ENCODE measurements at regions not wholly inside any gene's neighbourhood (a gene's known extent, or its start where the extent isn't known, plus 50 kb on each side); places are given as distances from the start of the nearest gene placed in this dataset.

DNA sequence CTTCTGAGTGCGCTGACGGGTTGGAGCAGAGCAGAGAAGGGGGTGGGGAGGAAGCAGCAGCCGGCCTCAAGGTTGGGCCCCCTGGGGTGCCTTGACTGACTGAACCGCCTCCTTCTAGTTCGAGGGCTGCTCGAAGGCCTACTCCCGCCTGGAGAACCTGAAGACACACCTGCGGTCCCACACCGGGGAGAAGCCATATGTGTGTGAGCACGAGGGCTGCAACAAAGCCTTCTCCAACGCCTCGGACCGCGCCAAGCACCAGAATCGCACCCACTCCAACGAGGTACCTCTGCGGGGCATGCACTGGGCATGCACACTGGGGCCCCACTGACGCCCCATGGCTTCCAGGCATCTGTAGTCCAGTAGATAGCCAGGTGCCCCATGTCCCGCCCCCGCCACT is 246.9 kb downstream of the GLI2 start:
- Histone ChIP-seq H3K36me3 (ENCODE audit: control insufficient read depth in 4 of 4, insufficient read depth in 4 of 4, low read length in 3 of 4) (peaks cover 0 to 26% (median 0%) of the 10 kb centered on the region in 4 experiments), H3K4me1 (ENCODE audit: control extremely low read depth in 1 of 4, control insufficient read depth in 4 of 4, insufficient read depth in 4 of 4, low read length in 3 of 4) (peaks cover 0 to under 1% (median 0%) of the 10 kb centered on the region in 4 experiments), H3K9me3 (ENCODE audit: control extremely low read depth in 1 of 5, control insufficient read depth in 4 of 5, insufficient read depth in 2 of 5, low read depth in 1 of 5, low read length in 4 of 5) (no peaks in the 10 kb centered on the region), H3K27ac (ENCODE audit: insufficient read depth in 1 of 2, low read depth in 1 of 2, low read length in 2 of 2, poor library complexity in 1 of 2, severe bottlenecking in 2 of 2) (no peak overlapping the region), H3K4me3 (ENCODE audit: control insufficient read depth in 1 of 7, extremely low read depth in 1 of 7, insufficient read depth in 4 of 7, low read depth in 2 of 7, low read length in 6 of 7) (no peak overlapping the region), H3K27me3 (replicated peaks in 2 of 5; ENCODE audit: control insufficient read depth in 4 of 5, insufficient read depth in 5 of 5, low read length in 4 of 5) (no peaks in the 10 kb centered on the region)
- 88% methylated on average over 20 of the region's 20 CpGs for WGBS (ENCODE audit: insufficient coverage)
- ChIA-PET POLR2A (no interaction called here), CTCF (no interaction called here)
- DNase-seq = no peak

DNA sequence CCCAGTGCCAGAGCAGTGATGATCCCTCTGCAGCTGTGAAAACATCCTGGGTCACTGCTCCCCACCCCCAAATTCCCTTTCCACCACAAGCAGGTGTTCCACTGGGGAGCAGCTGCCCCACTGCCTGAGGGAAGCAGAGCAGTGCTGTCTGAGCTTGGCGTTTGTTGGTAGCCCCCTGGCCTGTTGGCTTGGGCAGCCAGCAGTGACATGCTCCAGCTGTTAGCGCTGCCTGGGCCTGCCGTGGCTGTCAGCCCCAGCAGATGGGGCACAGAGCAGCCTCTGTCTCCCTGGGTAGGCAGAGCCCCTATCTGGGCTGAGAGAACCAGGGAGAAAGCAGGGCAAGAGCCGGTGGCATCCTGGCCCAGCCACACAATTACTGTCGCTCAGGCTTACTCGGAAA is 247.7 kb downstream of the GLI2 start:
- WGBS (ENCODE audit: insufficient coverage) = 100% methylated on average over 6 of the region's 6 CpGs
- no peak overlapping the region for H3K4me3 ChIP-seq (ENCODE audit: control insufficient read depth in 1 of 7, extremely low read depth in 1 of 7, insufficient read depth in 4 of 7, low read depth in 2 of 7, low read length in 6 of 7)

DNA sequence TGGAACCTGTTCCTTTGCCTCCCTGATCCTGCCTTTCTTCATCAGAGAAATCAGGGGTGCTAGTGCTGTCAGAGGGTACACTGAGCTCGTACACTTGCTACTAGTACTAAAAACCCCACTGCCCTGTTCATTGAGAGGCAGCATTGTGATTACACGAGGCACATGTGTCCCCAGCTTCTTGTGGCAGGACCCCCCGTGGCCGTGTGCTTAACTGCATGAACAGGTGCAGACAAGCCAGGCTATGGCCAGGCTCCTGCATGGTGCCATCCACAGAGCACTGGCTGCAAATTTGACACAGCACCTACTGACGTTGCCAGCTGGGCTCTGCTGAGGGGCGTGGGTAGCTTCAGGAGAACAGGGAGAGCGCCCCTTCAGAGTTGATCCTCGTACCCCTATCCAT is 248.4 kb downstream of the GLI2 start:
- no peak for DNase-seq
- 89% methylated on average over 6 of the region's 8 CpGs for WGBS (ENCODE audit: insufficient coverage)
- ChIA-PET CTCF (interaction anchor here (0.8 kb wide), 1 partner anchor 72 kb away, joined by 3 read pairs; no protein-coding TSS in a partner anchor), POLR2A (no interaction called here)
- H3K4me3 ChIP-seq (ENCODE audit: control insufficient read depth in 1 of 7, extremely low read depth in 1 of 7, insufficient read depth in 4 of 7, low read depth in 2 of 7, low read length in 6 of 7) = no peak overlapping the region
- no peak overlapping the region for H3K27ac ChIP-seq (ENCODE audit: insufficient read depth in 1 of 2, low read depth in 1 of 2, low read length in 2 of 2, poor library complexity in 1 of 2, severe bottlenecking in 2 of 2)
- H3K27me3 ChIP-seq (replicated peaks in 2 of 5; ENCODE audit: control insufficient read depth in 4 of 5, insufficient read depth in 5 of 5, low read length in 4 of 5) = no peaks in the 10 kb centered on the region
- no peaks in the 10 kb centered on the region for H3K4me1 ChIP-seq (ENCODE audit: control extremely low read depth in 1 of 4, control insufficient read depth in 4 of 4, insufficient read depth in 4 of 4, low read length in 3 of 4)
- H3K36me3 ChIP-seq (ENCODE audit: control insufficient read depth in 4 of 4, insufficient read depth in 4 of 4, low read length in 3 of 4) = peaks cover 0 to 22% (median 0%) of the 10 kb centered on the region in 4 experiments
- H3K9me3 ChIP-seq (ENCODE audit: control extremely low read depth in 1 of 5, control insufficient read depth in 4 of 5, insufficient read depth in 2 of 5, low read depth in 1 of 5, low read length in 4 of 5) = no peaks in the 10 kb centered on the region

More for the DNA sequence above, 247.7 kb downstream of the GLI2 start:
- Histone ChIP-seq H3K27me3 (replicated peaks in 2 of 5; ENCODE audit: control insufficient read depth in 4 of 5, insufficient read depth in 5 of 5, low read length in 4 of 5) (no peaks in the 10 kb centered on the region), H3K27ac (ENCODE audit: insufficient read depth in 1 of 2, low read depth in 1 of 2, low read length in 2 of 2, poor library complexity in 1 of 2, severe bottlenecking in 2 of 2) (no peak overlapping the region), H3K9me3 (ENCODE audit: control extremely low read depth in 1 of 5, control insufficient read depth in 4 of 5, insufficient read depth in 2 of 5, low read depth in 1 of 5, low read length in 4 of 5) (no peaks in the 10 kb centered on the region), H3K36me3 (ENCODE audit: control insufficient read depth in 4 of 4, insufficient read depth in 4 of 4, low read length in 3 of 4) (peaks cover 0 to 26% (median 0%) of the 10 kb centered on the region in 4 experiments), H3K4me1 (ENCODE audit: control extremely low read depth in 1 of 4, control insufficient read depth in 4 of 4, insufficient read depth in 4 of 4, low read length in 3 of 4) (no peaks in the 10 kb centered on the region)
- CTCF ChIA-PET = no interaction called here
- DNase-seq = no peak
- POLR2A ChIA-PET = no interaction called here

DNA sequence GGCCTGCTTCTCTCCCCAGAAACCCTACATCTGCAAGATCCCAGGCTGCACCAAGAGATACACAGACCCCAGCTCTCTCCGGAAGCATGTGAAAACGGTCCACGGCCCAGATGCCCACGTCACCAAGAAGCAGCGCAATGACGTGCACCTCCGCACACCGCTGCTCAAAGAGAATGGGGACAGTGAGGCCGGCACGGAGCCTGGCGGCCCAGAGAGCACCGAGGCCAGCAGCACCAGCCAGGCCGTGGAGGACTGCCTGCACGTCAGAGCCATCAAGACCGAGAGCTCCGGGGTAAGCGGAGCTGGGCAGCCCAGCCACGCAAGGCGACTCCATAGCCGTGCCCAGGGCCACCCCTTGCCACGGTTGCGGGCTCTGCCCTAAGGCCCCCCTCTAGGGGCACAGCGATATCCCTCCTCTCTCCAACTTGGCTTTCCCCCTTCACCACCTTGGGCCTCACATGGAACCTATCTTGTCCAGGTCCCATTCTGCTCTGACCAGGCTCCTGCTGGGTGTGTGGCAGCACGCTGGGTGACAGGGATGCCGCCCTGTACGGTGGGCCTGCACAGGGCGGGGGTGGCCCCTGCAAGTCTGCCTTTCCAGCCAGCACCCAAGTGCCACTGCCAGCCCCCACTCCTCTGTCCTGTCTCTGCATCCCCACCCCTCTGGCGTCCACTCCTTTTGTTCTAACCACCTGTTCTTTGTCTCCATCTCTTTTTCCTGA is 248.9 kb downstream of the GLI2 start:
- H3K9me3 ChIP-seq (ENCODE audit: control extremely low read depth in 1 of 5, control insufficient read depth in 4 of 5, insufficient read depth in 2 of 5, low read depth in 1 of 5, low read length in 4 of 5) = no peaks in the 10 kb centered on the region
- H3K4me3 ChIP-seq (ENCODE audit: control insufficient read depth in 1 of 7, extremely low read depth in 1 of 7, insufficient read depth in 4 of 7, low read depth in 2 of 7, low read length in 6 of 7) = no peak overlapping the region
- DNase-seq = no peak
- WGBS (ENCODE audit: insufficient coverage) = 98% methylated on average over 26 of the region's 28 CpGs
- H3K27me3 ChIP-seq (replicated peaks in 2 of 5; ENCODE audit: control insufficient read depth in 4 of 5, insufficient read depth in 5 of 5, low read length in 4 of 5) = no peaks in the 10 kb centered on the region
- no peaks in the 10 kb centered on the region for H3K4me1 ChIP-seq (ENCODE audit: control extremely low read depth in 1 of 4, control insufficient read depth in 4 of 4, insufficient read depth in 4 of 4, low read length in 3 of 4)
- no peak overlapping the region for H3K27ac ChIP-seq (ENCODE audit: insufficient read depth in 1 of 2, low read depth in 1 of 2, low read length in 2 of 2, poor library complexity in 1 of 2, severe bottlenecking in 2 of 2)
- H3K36me3 ChIP-seq (ENCODE audit: control insufficient read depth in 4 of 4, insufficient read depth in 4 of 4, low read length in 3 of 4) = peaks cover 0 to 26% (median 0%) of the 10 kb centered on the region in 4 experiments
- CTCF ChIA-PET = interaction anchor here (0.8 kb wide), 1 partner anchor 73 kb away, joined by 3 read pairs; no protein-coding TSS in a partner anchor
- POLR2A ChIA-PET = no interaction called here

DNA sequence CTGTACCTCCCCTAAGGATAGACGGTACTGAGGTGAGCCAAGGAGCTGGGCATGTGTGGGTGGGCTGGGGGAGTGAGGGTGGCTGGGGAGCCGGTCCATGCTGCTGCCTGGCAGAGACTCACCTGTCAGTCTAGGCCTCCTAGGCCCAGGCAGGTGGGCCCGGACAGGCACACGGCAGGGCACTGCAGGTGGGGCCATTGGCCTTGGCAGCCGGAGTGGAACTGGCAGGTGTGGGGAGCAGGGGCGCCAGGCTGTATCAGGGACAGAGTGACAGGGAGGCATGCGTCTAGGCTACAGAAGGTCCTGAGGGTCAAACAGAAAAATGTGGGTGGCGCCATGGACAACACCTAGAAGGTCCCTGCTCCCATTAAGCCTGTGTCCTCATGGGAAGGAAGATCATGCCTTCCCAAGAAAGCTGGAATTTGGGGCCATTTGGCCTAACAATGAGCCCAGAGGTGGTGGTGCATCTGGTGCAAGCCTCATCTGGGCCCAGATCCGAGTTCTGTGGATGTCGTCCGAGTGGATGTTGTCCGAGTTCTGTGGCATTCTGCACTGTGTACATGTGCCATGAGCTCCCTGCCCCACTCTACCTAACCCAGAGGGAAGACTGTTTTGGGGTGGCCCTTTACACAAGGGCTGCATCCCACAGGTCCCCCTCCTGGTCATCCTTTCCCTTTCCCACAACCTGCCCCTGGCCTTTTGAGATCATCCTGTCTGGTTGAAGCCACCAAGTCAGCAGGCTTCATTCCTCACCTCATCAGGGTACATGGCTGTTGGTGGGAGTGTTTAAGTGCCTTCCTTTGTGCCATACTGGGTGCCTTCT is 249.7 kb downstream of the GLI2 start:
- 98% methylated on average over 11 of the region's 12 CpGs for WGBS (ENCODE audit: insufficient coverage)
- DNase-seq = no peak

DNA sequence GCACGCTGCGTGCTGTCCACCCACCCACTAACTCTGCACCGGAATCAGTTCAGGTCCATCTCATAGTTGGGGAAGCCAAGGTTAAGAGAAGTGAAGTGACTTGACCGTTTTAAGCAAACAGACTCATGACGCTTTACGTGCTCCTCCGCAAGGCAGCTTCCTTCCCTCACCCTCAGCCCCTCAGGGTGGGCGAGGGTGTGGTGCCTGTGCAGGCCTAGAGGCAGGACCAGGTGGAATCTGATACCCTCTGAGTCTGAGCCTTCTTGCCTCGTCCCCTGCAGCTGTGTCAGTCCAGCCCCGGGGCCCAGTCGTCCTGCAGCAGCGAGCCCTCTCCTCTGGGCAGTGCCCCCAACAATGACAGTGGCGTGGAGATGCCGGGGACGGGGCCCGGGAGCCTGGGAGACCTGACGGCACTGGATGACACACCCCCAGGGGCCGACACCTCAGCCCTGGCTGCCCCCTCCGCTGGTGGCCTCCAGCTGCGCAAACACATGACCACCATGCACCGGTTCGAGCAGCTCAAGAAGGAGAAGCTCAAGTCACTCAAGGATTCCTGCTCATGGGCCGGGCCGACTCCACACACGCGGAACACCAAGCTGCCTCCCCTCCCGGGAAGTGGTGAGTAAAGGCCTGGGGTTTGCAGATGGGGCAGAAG is 250.5 kb downstream of the GLI2 start:
- POLR2A ChIA-PET = no interaction called here
- H3K9me3 ChIP-seq (ENCODE audit: control extremely low read depth in 1 of 5, control insufficient read depth in 4 of 5, insufficient read depth in 2 of 5, low read depth in 1 of 5, low read length in 4 of 5) = no peaks in the 10 kb centered on the region
- over 99% methylated on average over 19 of the region's 27 CpGs for WGBS (ENCODE audit: insufficient coverage)
- no peaks in the 10 kb centered on the region for H3K27me3 ChIP-seq (replicated peaks in 2 of 5; ENCODE audit: control insufficient read depth in 4 of 5, insufficient read depth in 5 of 5, low read length in 4 of 5)
- no peaks in the 10 kb centered on the region for H3K4me1 ChIP-seq (ENCODE audit: control extremely low read depth in 1 of 4, control insufficient read depth in 4 of 4, insufficient read depth in 4 of 4, low read length in 3 of 4)
- H3K36me3 ChIP-seq (ENCODE audit: control insufficient read depth in 4 of 4, insufficient read depth in 4 of 4, low read length in 3 of 4) = peaks cover 0 to 30% (median 0%) of the 10 kb centered on the region in 4 experiments
- H3K27ac ChIP-seq (ENCODE audit: insufficient read depth in 1 of 2, low read depth in 1 of 2, low read length in 2 of 2, poor library complexity in 1 of 2, severe bottlenecking in 2 of 2) = no peak overlapping the region
- CTCF ChIA-PET = interaction anchor here (1.0 kb wide), 1 partner anchor 10 kb away, joined by 3 read pairs; no protein-coding TSS in a partner anchor
- no peak overlapping the region for H3K4me3 ChIP-seq (ENCODE audit: control insufficient read depth in 1 of 7, extremely low read depth in 1 of 7, insufficient read depth in 4 of 7, low read depth in 2 of 7, low read length in 6 of 7)
- DNase-seq = no peak

More for the DNA sequence above, 249.7 kb downstream of the GLI2 start:
- Histone ChIP-seq H3K27ac (ENCODE audit: insufficient read depth in 1 of 2, low read depth in 1 of 2, low read length in 2 of 2, poor library complexity in 1 of 2, severe bottlenecking in 2 of 2) (no peak overlapping the region), H3K4me3 (ENCODE audit: control insufficient read depth in 1 of 7, extremely low read depth in 1 of 7, insufficient read depth in 4 of 7, low read depth in 2 of 7, low read length in 6 of 7) (no peak overlapping the region), H3K27me3 (replicated peaks in 2 of 5; ENCODE audit: control insufficient read depth in 4 of 5, insufficient read depth in 5 of 5, low read length in 4 of 5) (no peaks in the 10 kb centered on the region), H3K4me1 (ENCODE audit: control extremely low read depth in 1 of 4, control insufficient read depth in 4 of 4, insufficient read depth in 4 of 4, low read length in 3 of 4) (no peaks in the 10 kb centered on the region), H3K36me3 (ENCODE audit: control insufficient read depth in 4 of 4, insufficient read depth in 4 of 4, low read length in 3 of 4) (peaks cover 0 to 28% (median 0%) of the 10 kb centered on the region in 4 experiments), H3K9me3 (ENCODE audit: control extremely low read depth in 1 of 5, control insufficient read depth in 4 of 5, insufficient read depth in 2 of 5, low read depth in 1 of 5, low read length in 4 of 5) (no peaks in the 10 kb centered on the region)
- ChIA-PET CTCF (no interaction called here), POLR2A (no interaction called here)
